IMR-90 (cell line): ENCODE measurements at regions not wholly inside any gene's neighbourhood (a gene's known extent, or its start where the extent isn't known, plus 50 kb on each side); places are given as distances from the start of the nearest gene placed in this dataset.

Source experiments
- ATAC-seq: fragments of 200-7000 bp; cut with Tn5 transposase; 2 replicates; pipeline ENCODE4 v1.9.1; 2020; ENCODE audit warnings: low read depth, mild to moderate bottlenecking, moderate library complexity
- BruUV-seq: library from RNA; stranded (reverse); fragments of 400-500 nt; replicated peaks from 2 replicates; lab custom pipeline; 2021; lab: Mats Ljungman, UMichigan
- CTCF ChIA-PET: fragments of 300-600 bp; formaldehyde crosslinking; extraction: SDS; loops from one replicate; lab custom pipeline; 2021; ENCODE audit warnings: antibody characterized with exemption; lab: Yijun Ruan, JAX
- POLR2A ChIA-PET: fragments of 300-600 bp; sonication (Branson Sonifier 250); formaldehyde crosslinking; loops from one replicate; lab custom pipeline; 2022; ENCODE audit warnings: antibody characterized with exemption; ENCODE audit not compliant: unreplicated experiment; lab: Charles Lee
- DNase-seq: peaks from one replicate; pipeline ENCODE4 v3.0.0; 2013
- H2AFZ ChIP-seq: replicated peaks from 2 replicates; pipeline ENCODE3; 2013; ENCODE audit warnings: low read length, mild to moderate bottlenecking; ENCODE audit not compliant: poor library complexity
- H2AK5ac ChIP-seq: 2 replicates; pipeline ENCODE4 v1.6.1; 2013; ENCODE audit warnings: low read depth, low read length, inconsistent platforms
- H2AK9ac ChIP-seq: replicated peaks from 2 replicates; pipeline ENCODE3; 2013; ENCODE audit warnings: mild to moderate bottlenecking, low read depth, low read length, moderate library complexity; ENCODE audit not compliant: poor library complexity
- H2BK120ac ChIP-seq: 2 replicates; pipeline ENCODE4 v1.6.1; 2013; ENCODE audit warnings: low read depth, low read length, inconsistent platforms
- H2BK15ac ChIP-seq: 3 replicates; pipeline ENCODE4 v1.6.1; 2013; ENCODE audit warnings: low read depth, low read length, inconsistent platforms
- H2BK20ac ChIP-seq: 2 replicates; pipeline ENCODE4 v1.6.1; 2013; ENCODE audit warnings: low read depth, mild to moderate bottlenecking, inconsistent platforms, low read length, moderate library complexity
- H2BK5ac ChIP-seq: 2 replicates; pipeline ENCODE4 v1.6.1; 2013; ENCODE audit warnings: mild to moderate bottlenecking, low read depth, low read length, inconsistent platforms; ENCODE audit not compliant: poor library complexity, severe bottlenecking
- H3K14ac ChIP-seq: replicated peaks from 2 replicates; pipeline ENCODE4 v1.6.1; 2013; ENCODE audit warnings: low read depth, low read length, inconsistent platforms
- H3K18ac ChIP-seq: 2 replicates; pipeline ENCODE4 v1.6.1; 2013; ENCODE audit warnings: low read depth, low read length, control low read depth
- H3K23ac ChIP-seq: 2 replicates; pipeline ENCODE4 v1.6.1; 2013; ENCODE audit warnings: low read depth, low read length, inconsistent platforms
- H3K27ac ChIP-seq: 2 replicates; pipeline ENCODE4 v1.5.1; 2013; ENCODE audit warnings: mild to moderate bottlenecking, control low read depth, low read length; ENCODE audit not compliant: insufficient read depth
- H3K27me3 ChIP-seq: 2 replicates; pipeline ENCODE4 v1.6.1; 2013; ENCODE audit warnings: low read length; ENCODE audit not compliant: control insufficient read depth, insufficient read depth
- H3K36me3 ChIP-seq: 2 replicates; pipeline ENCODE4 v1.6.1; 2013; ENCODE audit warnings: low read length, mixed read lengths; ENCODE audit not compliant: control insufficient read depth, insufficient read depth
- H3K4ac ChIP-seq: 2 replicates; pipeline ENCODE4 v1.6.1; 2013; ENCODE audit warnings: low read depth, low read length, inconsistent platforms
- H3K4me1 ChIP-seq: 2 replicates; pipeline ENCODE4 v1.6.1; 2013; ENCODE audit warnings: low read length, mixed read lengths; ENCODE audit not compliant: control insufficient read depth, insufficient read depth
- H3K4me2 ChIP-seq: 2 replicates; pipeline ENCODE4 v1.6.1; 2013; ENCODE audit warnings: low read depth, mild to moderate bottlenecking, control low read depth, low read length, moderate library complexity
- H3K4me3 ChIP-seq: 2 replicates; pipeline ENCODE4 v1.5.1; 2013; ENCODE audit warnings: low read depth, mild to moderate bottlenecking, control low read depth, low read length, moderate library complexity; ENCODE audit not compliant: insufficient read depth
- H3K56ac ChIP-seq: 2 replicates; pipeline ENCODE4 v1.6.1; 2013; ENCODE audit warnings: low read length, inconsistent platforms; ENCODE audit not compliant: insufficient read depth; ENCODE audit errors: extremely low read depth
- H3K79me1 ChIP-seq, 2 experiments: 2 replicates each; pipeline ENCODE4 v1.6.1; 2013; ENCODE audit warnings: low read length in 2 of 2, inconsistent platforms in 1 of 2, low read depth in 1 of 2
- H3K9ac ChIP-seq: 2 replicates; pipeline ENCODE4 v1.6.1; 2013; ENCODE audit warnings: low read depth, low read length, control low read depth
- H3K9me1 ChIP-seq: 2 replicates; pipeline ENCODE4 v1.6.1; 2013; ENCODE audit warnings: low read length, inconsistent platforms; ENCODE audit not compliant: insufficient read depth
- H3K9me3 ChIP-seq: 2 replicates; pipeline ENCODE4 v1.6.1; 2013; ENCODE audit warnings: low read length; ENCODE audit not compliant: control insufficient read depth, insufficient read depth
- H4K20me1 ChIP-seq: 2 replicates; pipeline ENCODE4 v1.6.1; 2013; ENCODE audit warnings: low read length, inconsistent platforms; ENCODE audit not compliant: insufficient read depth
- H4K5ac ChIP-seq: 2 replicates; pipeline ENCODE4 v1.6.1; 2013; ENCODE audit warnings: mild to moderate bottlenecking, low read depth, low read length, control low read depth
- H4K8ac ChIP-seq, 2 experiments: 2 replicates each; pipeline ENCODE4 v1.6.1; 2013; ENCODE audit warnings: low read depth in 2 of 2, low read length in 2 of 2, control low read depth in 1 of 2, inconsistent platforms in 1 of 2
- H4K91ac ChIP-seq: 2 replicates; pipeline ENCODE4 v1.6.1; 2013; ENCODE audit warnings: low read depth, low read length, inconsistent platforms; ENCODE audit not compliant: insufficient read depth
- BHLHE40 ChIP-seq: fragments of 150-350 bp; IDR thresholded peaks from 2 replicates; pipeline ENCODE4 v1.6.1; 2016; ENCODE audit warnings: mild to moderate bottlenecking, low read depth, low read length
- CEBPB ChIP-seq: IDR thresholded peaks from 2 replicates; pipeline ENCODE4 v1.6.1; 2012; ENCODE audit warnings: low read depth, low read length, improper control_type of control experiment
- CHD1 ChIP-seq: IDR thresholded peaks from 2 replicates; pipeline ENCODE4 v1.6.1; 2012; ENCODE audit warnings: low read depth, low read length, improper control_type of control experiment
- CTCF ChIP-seq: conservative IDR thresholded peaks from 2 replicates; pipeline ENCODE4 v1.5.1; 2012; ENCODE audit warnings: mild to moderate bottlenecking, low read depth, low read length, improper control_type of control experiment
- ELK1 ChIP-seq: fragments of 150-350 bp; IDR thresholded peaks from 2 replicates; pipeline ENCODE4 v1.6.1; 2016; ENCODE audit warnings: low read depth, mild to moderate bottlenecking, low read length, moderate library complexity, borderline replicate concordance
- FOS ChIP-seq: fragments of 150-350 bp; IDR thresholded peaks from 2 replicates; pipeline ENCODE4 v1.6.1; 2016; ENCODE audit warnings: low read depth, low read length
- POLR2A ChIP-seq: IDR thresholded peaks from 2 replicates; pipeline ENCODE4 v1.6.1; 2012; ENCODE audit warnings: mild to moderate bottlenecking, low read depth, low read length
- RAD21 ChIP-seq: IDR thresholded peaks from 2 replicates; pipeline ENCODE4 v1.6.1; 2012; ENCODE audit warnings: low read length, improper control_type of control experiment
- RCOR1 ChIP-seq: IDR thresholded peaks from 2 replicates; pipeline ENCODE4 v1.6.1; 2012; ENCODE audit warnings: mild to moderate bottlenecking, low read length, improper control_type of control experiment; ENCODE audit not compliant: insufficient replicate concordance
- RFX5 ChIP-seq: IDR thresholded peaks from 2 replicates; pipeline ENCODE4 v1.8.0; 2012; ENCODE audit warnings: low read depth, mild to moderate bottlenecking, low read length, moderate library complexity
- SMC3 ChIP-seq: fragments of 150-350 bp; IDR thresholded peaks from 2 replicates; pipeline ENCODE4 v1.6.1; 2016; ENCODE audit warnings: low read depth, mild to moderate bottlenecking, antibody characterized with exemption, low read length, moderate library complexity
- USF2 ChIP-seq: fragments of 150-350 bp; IDR thresholded peaks from 2 replicates; pipeline ENCODE4 v1.6.1; 2017; ENCODE audit warnings: mild to moderate bottlenecking, antibody characterized with exemption, low read length, low read depth
- WGBS, 2 experiments: methylation state at CpG; one replicate each; pipeline versions ENCODE4 v1.1.5 to v1.1.7; 2013; ENCODE audit warnings: missing lambda C conversion rate in 2 of 2; ENCODE audit not compliant: insufficient read length in 1 of 2; ENCODE audit errors: extremely low coverage in 2 of 2; 5-methylcytosine and 5-hydroxymethylcytosine counted together
- dilution Hi-C: fragments of 300-500 bp; cut with HindIII; formaldehyde crosslinking; loops from one replicate; pipeline ENCODE4 v1.14.3; 2018; ENCODE audit warnings: low sequenced_read_pairs; ENCODE audit not compliant: unreplicated experiment
- in situ Hi-C: fragments of 300-500 bp; cut with MboI; formaldehyde crosslinking; loops from 3 replicates; pipeline ENCODE4 v1.14.3; 2019; ENCODE audit warnings: low sequenced_read_pairs, inconsistent platforms, mixed read lengths
- intact Hi-C: fragments of 100-400 bp; cut with micrococcal nuclease; formaldehyde crosslinking; loops from 2 replicates; pipeline ENCODE4 v1.10.0; 2022

GRCh38 chr10:31190488-31190887 lies 128.5 kb upstream of the ZEB1 start:
- H4K8ac ChIP-seq = no peak overlapping the region
- H3K27me3 ChIP-seq = no peaks in the 10 kb centered on the region
- H2BK120ac ChIP-seq = no peak overlapping the region
- no peak overlapping the region for H2AK9ac ChIP-seq
- peaks cover 12% of the 10 kb centered on the region for H3K4me1 ChIP-seq
- DNase-seq (no peak), ATAC-seq (no peak)
- intact Hi-C loops (no loop called here), in situ Hi-C loops (no loop called here), dilution Hi-C loops (no loop called here)
- H3K9me3 ChIP-seq = no peaks in the 10 kb centered on the region; the same call in 1 of the 2 replicates
- no peak overlapping the region for H3K56ac ChIP-seq
- TF ChIP-seq ELK1 (no peak), RCOR1 (no peak), SMC3 (no peak), USF2 (no peak), CEBPB (no peak), BHLHE40 (no peak), POLR2A (no peak), FOS (no peak), RFX5 (no peak), CTCF (no peak), CHD1 (no peak), RAD21 (no peak)
- H3K23ac ChIP-seq = no peak overlapping the region
- no CpG with 5 or more reads among the region's 2 CpGs for WGBS, 2 experiments
- no peak overlapping the region for H2AFZ ChIP-seq
- H4K5ac ChIP-seq = no peak overlapping the region
- no peaks in the 10 kb centered on the region for H3K36me3 ChIP-seq
- no peak overlapping the region for H2BK15ac ChIP-seq
- no peak overlapping the region for H3K18ac ChIP-seq
- H3K9me1 ChIP-seq = peaks cover 3% of the 10 kb centered on the region; the same call in 1 of the 2 replicates
- ChIA-PET POLR2A (no interaction called here), CTCF (interaction anchor here (0.6 kb wide), 1 partner anchor 52 kb away, joined by 3 read pairs; no protein-coding TSS in a partner anchor)
- H2BK5ac ChIP-seq = no peak overlapping the region
- H3K9ac ChIP-seq = no peak overlapping the region
- no peaks in the 10 kb centered on the region for H4K20me1 ChIP-seq
- no peak overlapping the region for H4K91ac ChIP-seq
- H3K14ac ChIP-seq = no peak overlapping the region
- H2AK5ac ChIP-seq = 0 out of 2 replicates have a peak overlapping the region, but pooled peaks have one; percentile 1
- BruUV-seq = no TSS peak
- no peak overlapping the region for H3K4me2 ChIP-seq
- H3K79me1 ChIP-seq = no peaks in the 10 kb centered on the region
- H3K4me3 ChIP-seq = no peak overlapping the region
- H2BK20ac ChIP-seq = no peak overlapping the region
- H3K27ac ChIP-seq = no peak overlapping the region
- H3K4ac ChIP-seq = no peak overlapping the region
